ENCODE measurements at regions not wholly inside any gene's neighbourhood (a gene's known extent, or its start where the extent isn't known, plus 50 kb on each side); places are given as distances from the start of the nearest gene placed in this dataset.

- Mint-ChIP-seq H3K9me3 (no peaks in the 10 kb centered on the region), H3K4me3 (no peak overlapping the region), H3K27ac (no peak overlapping the region), H3K36me3 (no peaks in the 10 kb centered on the region), H3K4me1 (peaks cover 20% of the 10 kb centered on the region)
- ATAC-seq (no peak), DNase-seq (ENCODE audit: low spot score in 2 of 2) (no peak)
These were observed 317.4 kb upstream of the TNRC6C start for GRCh38 chr17:77640916-77641605.

DNA sequence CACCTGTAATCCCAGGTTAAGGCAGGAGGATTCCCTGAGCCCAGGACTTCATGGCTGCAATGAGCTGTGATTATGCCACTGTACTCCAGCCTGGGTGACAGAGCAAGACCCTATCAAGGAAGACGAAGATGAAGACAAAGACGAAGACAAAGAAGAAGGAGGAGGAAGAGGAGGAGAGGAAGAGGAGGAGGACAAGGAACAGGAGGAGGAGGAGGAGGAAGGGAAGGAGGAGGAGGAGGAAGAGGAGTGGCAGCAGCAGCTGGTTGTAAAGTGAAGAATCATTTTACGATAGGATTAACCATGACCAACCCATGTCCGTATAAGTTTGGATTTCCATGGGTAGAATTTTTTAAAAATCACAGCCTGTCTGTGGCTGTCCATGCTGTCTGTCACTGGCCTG lies 316.8 kb upstream of the TNRC6C start:
- Mint-ChIP-seq H3K9me3 (no peaks in the 10 kb centered on the region), H3K4me3 (no peak overlapping the region), H3K27ac (no peak overlapping the region), H3K36me3 (no peaks in the 10 kb centered on the region), H3K4me1 (peaks cover 22% of the 10 kb centered on the region)
- no peak for DNase-seq (ENCODE audit: low spot score in 2 of 2)
- no peak for ATAC-seq

- Mint-ChIP-seq H3K4me1 (peaks cover 24% of the 10 kb centered on the region), H3K27ac (peak overlapping the region; percentile 93), H3K36me3 (no peaks in the 10 kb centered on the region), H3K9me3 (no peaks in the 10 kb centered on the region), H3K4me3 (peak overlapping the region; percentile 68)
- DNase-seq (ENCODE audit: low spot score in 2 of 2) (no peak), ATAC-seq (no peak)
These were observed 314.1 kb upstream of the TNRC6C start for GRCh38 chr17:77644181-77645071.

DNA sequence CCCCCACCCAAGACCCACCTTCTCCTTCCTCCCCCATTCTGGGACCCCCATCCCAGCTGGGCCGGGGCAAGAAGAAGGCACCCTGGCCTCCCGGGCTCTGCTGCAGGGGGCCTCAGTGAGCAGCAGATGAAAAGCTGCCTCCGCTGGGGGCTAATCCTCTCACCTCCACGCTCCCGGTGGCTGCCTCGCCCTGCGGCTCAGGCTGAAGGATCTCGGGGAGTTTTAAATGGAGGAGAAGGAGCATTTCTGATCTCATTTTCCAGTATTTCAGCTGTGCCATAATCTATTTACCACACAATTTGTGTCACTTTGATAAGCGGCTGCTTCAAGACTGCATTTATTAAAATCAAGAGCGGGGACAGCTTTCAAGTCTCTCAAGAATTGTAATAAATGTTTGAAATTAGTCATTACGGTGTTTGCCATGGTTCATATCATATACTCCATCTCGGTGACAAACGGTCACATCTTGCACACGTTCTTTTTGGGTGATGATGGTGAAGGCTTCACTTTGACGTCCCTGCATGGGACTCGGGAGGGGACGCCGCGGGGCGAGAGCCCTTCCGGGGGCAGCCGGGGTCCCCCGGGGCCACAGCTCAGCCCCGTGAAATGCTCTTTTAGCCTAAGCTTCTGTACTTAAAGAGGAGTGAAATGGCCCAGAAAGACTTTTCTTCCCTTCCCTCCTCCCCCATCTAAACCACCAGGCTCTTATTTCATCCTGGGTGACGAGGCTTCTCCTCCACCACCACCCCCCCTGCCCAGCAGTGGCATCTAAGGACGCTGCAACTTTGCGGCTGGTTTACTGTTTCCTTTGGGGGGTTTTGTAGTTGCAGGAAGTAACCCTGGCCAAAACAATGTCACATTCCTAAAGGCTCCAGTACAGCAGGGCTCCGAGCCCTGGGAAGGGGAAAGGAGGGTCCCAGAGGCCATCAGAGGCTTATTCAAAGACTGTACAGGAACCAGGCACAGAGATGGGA lies 313.1 kb upstream of the TNRC6C start:
- peak overlapping the region; percentile 93 for H3K27ac Mint-ChIP-seq
- DNase-seq (ENCODE audit: low spot score in 2 of 2), result peak; percentile 49 to 83
- ATAC-seq, result peak; percentile 91

GRCh38 chr17:77646046-77646430 lies 312.5 kb upstream of the TNRC6C start:
- peak overlapping the region; percentile 93 for H3K27ac Mint-ChIP-seq
- H3K4me3 Mint-ChIP-seq, result peak overlapping the region; percentile 68
- H3K4me1 Mint-ChIP-seq, result peaks cover 33% of the 10 kb centered on the region
- H3K36me3 Mint-ChIP-seq, result no peaks in the 10 kb centered on the region
- no peaks in the 10 kb centered on the region for H3K9me3 Mint-ChIP-seq
- DNase-seq (ENCODE audit: low spot score in 2 of 2), result no peak
- no peak for ATAC-seq

More for the DNA sequence above, 313.1 kb upstream of the TNRC6C start:
- Mint-ChIP-seq H3K9me3 (no peaks in the 10 kb centered on the region), H3K4me3 (peak overlapping the region; percentile 68), H3K4me1 (peaks cover 33% of the 10 kb centered on the region), H3K36me3 (no peaks in the 10 kb centered on the region)

GRCh38 chr17:77647531-77647930 lies 311.0 kb upstream of the TNRC6C start:
- ATAC-seq (no peak), DNase-seq (ENCODE audit: low spot score in 2 of 2) (no peak)
- no peaks in the 10 kb centered on the region for H3K9me3 Mint-ChIP-seq
- H3K36me3 Mint-ChIP-seq, result no peaks in the 10 kb centered on the region
- no peak overlapping the region for H3K4me3 Mint-ChIP-seq
- H3K27ac Mint-ChIP-seq, result no peak overlapping the region
- H3K4me1 Mint-ChIP-seq, result peaks cover 33% of the 10 kb centered on the region

DNA sequence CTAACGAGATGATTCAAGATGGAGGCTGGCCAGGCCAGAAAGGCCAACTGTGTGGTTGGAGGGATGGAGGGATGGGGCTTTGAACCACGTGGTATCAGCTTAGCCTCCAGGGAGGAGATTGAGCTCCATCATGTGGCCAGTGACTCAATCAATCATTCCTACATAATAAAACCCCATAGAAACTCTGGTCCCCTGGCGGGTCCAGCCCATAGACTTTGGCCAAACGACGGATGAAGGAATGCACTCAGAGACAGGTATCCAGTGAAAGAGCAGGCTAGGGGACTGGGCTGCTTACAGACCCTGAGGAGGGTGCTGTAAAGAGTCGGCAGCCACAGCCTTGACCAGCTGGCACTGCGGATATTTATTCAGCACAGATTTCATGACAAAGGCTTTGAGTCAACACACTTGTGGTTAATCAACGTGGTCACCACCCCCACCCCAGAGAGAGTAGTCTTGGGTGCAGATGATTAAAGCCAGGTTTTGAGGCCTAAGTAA lies 308.7 kb upstream of the TNRC6C start:
- Mint-ChIP-seq H3K9me3 (no peaks in the 10 kb centered on the region), H3K4me1 (peaks cover 26% of the 10 kb centered on the region), H3K4me3 (no peak overlapping the region), H3K36me3 (peaks cover 2% of the 10 kb centered on the region), H3K27ac (no peak overlapping the region)
- DNase-seq (ENCODE audit: low spot score in 2 of 2) (no peak), ATAC-seq (no peak)

- DNase-seq (ENCODE audit: low spot score in 2 of 2), result no peak
- no peak for ATAC-seq
- no peaks in the 10 kb centered on the region for H3K9me3 Mint-ChIP-seq
- peaks cover 11% of the 10 kb centered on the region for H3K4me1 Mint-ChIP-seq
- H3K4me3 Mint-ChIP-seq, result no peak overlapping the region
- no peak overlapping the region for H3K27ac Mint-ChIP-seq
- peaks cover 5% of the 10 kb centered on the region for H3K36me3 Mint-ChIP-seq
These were observed 306.5 kb upstream of the TNRC6C start for GRCh38 chr17:77651988-77652387.

GRCh38 chr17:77654296-77654695 lies 304.2 kb upstream of the TNRC6C start:
- Mint-ChIP-seq H3K4me1 (peaks cover 11% of the 10 kb centered on the region), H3K4me3 (no peak overlapping the region), H3K9me3 (no peaks in the 10 kb centered on the region), H3K27ac (no peak overlapping the region), H3K36me3 (peaks cover 5% of the 10 kb centered on the region)
- DNase-seq (ENCODE audit: low spot score in 2 of 2) (no peak), ATAC-seq (no peak)

DNA sequence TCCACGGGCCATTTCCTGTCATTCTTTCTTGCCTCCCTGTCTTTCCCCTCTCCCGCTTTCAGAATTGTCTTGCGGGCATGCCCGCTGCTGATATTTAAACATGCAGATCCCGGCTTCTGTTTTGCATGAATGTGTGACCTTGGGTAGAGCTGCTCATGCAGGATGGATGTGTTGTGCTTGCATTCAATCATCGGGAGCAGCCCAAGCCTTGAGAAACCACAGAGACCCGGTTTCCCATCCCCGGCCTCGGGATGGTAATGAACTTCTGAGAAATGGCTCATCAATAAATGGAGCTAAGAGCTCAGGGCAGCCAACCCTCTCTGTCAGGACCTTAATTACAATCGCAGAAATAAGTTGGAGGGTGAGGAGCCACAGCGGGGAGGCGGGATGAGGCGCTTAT lies 303.7 kb upstream of the TNRC6C start:
- ATAC-seq (no peak), DNase-seq (ENCODE audit: low spot score in 2 of 2) (no peak)
- Mint-ChIP-seq H3K4me3 (no peak overlapping the region), H3K27ac (no peak overlapping the region), H3K36me3 (peaks cover 5% of the 10 kb centered on the region), H3K4me1 (peaks cover 6% of the 10 kb centered on the region), H3K9me3 (no peaks in the 10 kb centered on the region)

GRCh38 chr17:77656054-77656453 lies 302.4 kb upstream of the TNRC6C start:
- ATAC-seq (no peak), DNase-seq (ENCODE audit: low spot score in 2 of 2) (no peak)
- Mint-ChIP-seq H3K4me3 (no peak overlapping the region), H3K4me1 (no peaks in the 10 kb centered on the region), H3K27ac (no peak overlapping the region), H3K36me3 (peaks cover 5% of the 10 kb centered on the region), H3K9me3 (no peaks in the 10 kb centered on the region)

GRCh38 chr17:77657839-77658238 lies 300.7 kb upstream of the TNRC6C start:
- ATAC-seq (no peak), DNase-seq (ENCODE audit: low spot score in 2 of 2) (no peak)
- Mint-ChIP-seq H3K9me3 (no peaks in the 10 kb centered on the region), H3K4me3 (no peak overlapping the region), H3K36me3 (peaks cover 5% of the 10 kb centered on the region), H3K4me1 (no peaks in the 10 kb centered on the region), H3K27ac (no peak overlapping the region)

- ATAC-seq, result no peak
These were observed 298.0 kb upstream of the TNRC6C start for GRCh38 chr17:77660524-77660923.

DNA sequence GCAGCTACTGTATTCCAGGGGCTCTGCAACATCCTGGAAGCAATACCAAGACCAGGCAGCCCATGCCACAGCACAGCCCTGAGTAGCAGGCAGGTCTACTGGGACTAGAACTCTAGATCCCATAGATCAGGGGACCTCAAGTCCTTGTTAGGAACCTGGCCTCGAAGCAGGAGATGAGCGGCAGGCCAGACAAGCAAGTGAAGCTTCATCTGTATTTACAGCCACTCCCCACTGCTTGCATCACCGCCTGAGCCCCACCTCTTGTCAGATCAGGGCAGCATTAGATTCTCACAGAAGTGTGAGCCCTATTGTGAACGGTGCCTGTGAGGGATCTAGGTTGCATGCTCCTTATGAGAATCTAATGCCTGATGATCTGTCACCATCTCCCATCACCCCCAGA lies 295.7 kb upstream of the TNRC6C start:
- H3K9me3 Mint-ChIP-seq, result peaks cover 7% of the 10 kb centered on the region
- DNase-seq (ENCODE audit: low spot score in 2 of 2) (no peak), ATAC-seq (no peak)
- H3K27ac Mint-ChIP-seq, result no peak overlapping the region
- no peak overlapping the region for H3K4me3 Mint-ChIP-seq
- H3K4me1 Mint-ChIP-seq, result peaks cover 22% of the 10 kb centered on the region
- peaks cover 7% of the 10 kb centered on the region for H3K36me3 Mint-ChIP-seq

More at GRCh38 chr17:77660524-77660923, 298.0 kb upstream of the TNRC6C start:
- no peak for DNase-seq (ENCODE audit: low spot score in 2 of 2)
- H3K27ac Mint-ChIP-seq, result peak overlapping the region; percentile 5
- H3K4me3 Mint-ChIP-seq, result no peak overlapping the region
- no peaks in the 10 kb centered on the region for H3K36me3 Mint-ChIP-seq
- H3K9me3 Mint-ChIP-seq, result peaks cover 3% of the 10 kb centered on the region
- H3K4me1 Mint-ChIP-seq, result no peaks in the 10 kb centered on the region

All from stimulated activated effector memory CD8-positive, alpha-beta T cell treated with anti-CD3 and anti-CD28 coated beads, Interleukin-12 subunit alpha, Interleukin-12 subunit beta, amount 100 ng/mL, for 72 hours (primary cell).